Stimulated activated CD8-positive, alpha-beta memory T cell treated with anti-CD3 and anti-CD28 coated beads, Interleukin-12 subunit alpha, Interleukin-12 subunit beta, amount 100 ng/mL, for 4 hours (primary cell): ENCODE measurements at regions not wholly inside any gene's neighbourhood (a gene's known extent, or its start where the extent isn't known, plus 50 kb on each side); places are given as distances from the start of the nearest gene placed in this dataset.

Source experiments
- DNase-seq: peaks from one replicate; pipeline ENCODE4 v3.0.0-alpha.2; 2020; ENCODE audit warnings: low read depth

DNA sequence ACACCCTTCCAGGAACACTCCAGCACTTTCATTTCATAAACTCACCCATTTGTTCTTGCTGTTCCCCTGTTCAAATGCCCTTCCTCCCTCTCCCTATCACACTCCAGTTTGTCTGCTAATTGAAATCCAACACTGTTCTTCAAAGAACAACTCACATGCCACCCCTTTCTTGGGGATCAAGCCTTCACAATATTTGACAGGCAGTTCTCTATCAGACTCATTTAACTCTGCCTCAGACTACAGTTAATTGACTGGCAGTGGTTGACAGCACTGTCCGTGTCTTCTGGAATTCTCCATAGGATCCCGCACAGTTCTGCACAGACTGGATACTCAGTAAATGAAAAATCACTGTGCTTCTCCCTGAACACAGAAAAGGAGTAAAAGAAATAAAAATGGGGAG lies 87.8 kb downstream of the PMP22 start:
- DNase-seq: no peak

DNA sequence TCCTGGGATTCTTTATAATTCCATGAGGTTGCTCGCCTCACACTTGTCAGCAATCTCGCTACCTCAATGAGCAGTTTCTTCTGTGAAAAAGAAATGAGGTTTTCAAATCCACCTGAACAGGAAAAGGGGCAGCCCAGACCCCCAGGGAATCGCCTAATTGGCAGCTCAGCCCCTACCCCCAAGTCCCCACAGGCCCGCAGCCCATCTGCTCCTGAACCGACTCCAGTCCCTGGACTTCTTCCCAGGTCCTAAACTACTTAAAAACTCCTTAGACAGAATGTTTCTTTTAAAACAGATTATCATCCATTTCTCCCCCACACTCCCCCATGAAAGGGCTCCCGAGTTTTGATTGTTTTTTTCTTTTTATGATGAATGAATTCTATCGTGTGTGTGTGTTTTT lies 89.8 kb downstream of the PMP22 start:
- DNase-seq: no peak

DNA sequence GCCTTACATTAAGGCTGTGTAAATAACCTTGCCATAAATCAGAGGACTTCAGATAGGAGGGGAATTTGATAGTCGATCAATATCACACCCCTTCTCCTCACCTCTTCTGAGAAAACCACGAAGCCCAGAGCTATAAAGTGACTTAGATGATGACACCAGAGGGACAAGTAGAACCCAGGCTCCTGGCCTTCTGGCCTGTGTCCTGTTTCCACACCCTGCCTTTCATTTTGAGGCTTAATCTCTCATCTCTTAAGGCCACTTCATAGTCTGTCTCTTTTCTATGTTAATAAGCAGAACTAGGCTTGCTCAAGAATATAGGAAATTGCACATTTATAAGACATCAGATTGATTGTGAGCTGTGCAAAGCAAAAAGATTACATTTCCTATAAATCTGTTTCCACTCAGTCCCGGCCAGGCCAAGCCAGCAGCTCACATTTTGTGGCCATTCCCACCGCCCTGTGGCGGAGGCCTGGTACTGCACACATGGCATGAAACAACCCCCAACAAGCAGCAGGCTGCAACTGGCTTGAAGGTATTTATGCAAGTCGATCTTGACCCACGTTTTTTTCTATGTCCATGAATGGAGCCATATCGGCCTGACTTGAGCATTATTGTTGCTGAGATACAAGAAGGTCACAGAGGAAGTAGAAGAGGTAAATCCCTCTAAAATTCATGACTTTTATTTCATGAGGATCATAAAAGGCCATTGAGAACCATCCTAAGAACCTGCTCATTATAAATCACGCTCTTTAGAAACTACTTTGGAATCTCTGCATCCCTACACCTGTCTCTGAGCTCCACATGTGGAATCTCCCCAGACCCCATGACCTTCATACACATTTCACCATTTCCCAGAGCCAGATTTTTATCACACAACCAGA lies 93.7 kb downstream of the PMP22 start:
- no peak for DNase-seq

DNA sequence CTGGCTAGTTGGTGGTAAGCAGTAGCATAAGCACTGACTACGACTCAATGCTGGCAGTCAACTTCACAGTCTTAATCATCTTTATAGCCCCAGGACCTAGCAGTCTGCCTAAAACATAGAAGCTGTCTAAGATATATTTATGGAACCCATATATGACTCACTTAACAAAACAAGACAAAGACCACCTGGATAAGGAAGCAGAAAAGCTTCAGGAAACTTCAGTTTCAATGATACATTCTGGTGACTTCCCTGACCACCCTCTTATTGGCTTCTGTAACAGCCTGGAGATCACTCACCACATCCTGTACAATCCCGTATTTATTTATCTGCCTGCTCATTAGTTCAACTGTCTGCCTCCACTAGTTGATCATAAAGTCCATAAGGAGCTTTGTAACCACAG lies 95.5 kb downstream of the PMP22 start:
- DNase-seq: no peak

DNA sequence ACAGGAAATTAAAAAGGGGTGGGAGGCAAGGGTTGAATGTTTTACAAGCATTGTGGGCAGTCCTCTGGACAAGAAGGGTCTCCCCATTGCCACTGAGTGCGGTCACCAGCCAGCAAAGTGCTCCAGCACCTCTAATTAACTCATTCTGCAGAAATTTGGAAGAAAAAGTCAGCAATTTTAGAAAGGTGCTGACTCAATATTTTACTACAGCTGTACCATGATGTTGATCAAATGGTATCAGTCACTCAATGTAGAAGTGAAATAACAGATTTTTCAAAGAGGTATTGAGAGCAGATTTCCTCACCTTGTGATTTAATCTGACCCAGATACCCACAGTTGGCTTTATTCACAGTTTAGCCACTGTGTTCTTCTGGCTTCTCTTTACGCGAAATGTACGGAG lies 96.7 kb downstream of the PMP22 start:
- no peak for DNase-seq

GRCh38 chr17:15161395-15161794 lies 103.7 kb downstream of the PMP22 start:
- no peak for DNase-seq

GRCh38 chr17:15157051-15157450 lies 108.1 kb downstream of the PMP22 start:
- DNase-seq: no peak

GRCh38 chr17:15154618-15155017 lies 110.5 kb downstream of the PMP22 start:
- no peak for DNase-seq

DNA sequence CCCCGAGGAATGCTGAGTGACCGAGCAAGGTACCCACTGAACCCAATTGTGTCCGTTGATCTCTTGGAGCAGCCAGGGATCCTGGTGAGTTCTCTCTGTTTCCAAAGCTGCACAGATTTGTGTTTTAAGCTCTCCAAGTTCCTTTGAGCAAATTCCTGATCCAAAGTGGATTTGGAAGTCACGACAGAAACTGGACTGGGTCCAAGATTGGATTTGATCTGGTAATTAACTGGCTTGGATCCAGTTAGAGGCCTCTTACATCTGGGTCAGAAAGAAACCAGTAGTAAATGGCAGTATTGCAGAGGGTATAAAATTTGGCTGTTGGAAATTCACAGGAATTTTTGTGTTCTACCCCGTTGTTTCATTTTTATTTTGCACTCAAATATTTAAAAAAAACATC lies 119.5 kb downstream of the PMP22 start:
- DNase-seq: no peak

- DNase-seq: no peak
Observed at GRCh38 chr17:15143524-15143923, 121.6 kb downstream of the PMP22 start.

DNA sequence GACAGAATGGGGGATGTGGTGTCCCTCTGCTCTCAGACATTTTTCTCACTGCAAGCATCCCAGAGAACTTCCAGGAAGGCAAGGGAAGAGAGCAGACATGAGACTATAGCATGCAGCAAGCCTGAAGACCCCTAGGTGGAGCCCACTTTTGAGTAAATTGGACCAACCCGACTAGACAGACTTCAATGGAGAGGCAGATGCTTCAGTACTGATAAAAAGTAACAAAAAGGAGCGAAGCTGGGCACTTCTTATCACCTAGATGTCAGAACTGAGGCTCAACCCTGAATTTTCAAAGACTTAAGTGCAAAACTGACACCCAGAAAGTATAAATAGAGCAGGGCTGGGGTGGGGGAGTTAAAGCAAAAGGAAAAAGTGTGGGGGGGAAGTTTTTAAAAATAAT lies 130.8 kb downstream of the PMP22 start:
- DNase-seq: no peak

- no peak for DNase-seq
Observed at GRCh38 chr17:15133826-15134225, 131.3 kb downstream of the PMP22 start.

DNA sequence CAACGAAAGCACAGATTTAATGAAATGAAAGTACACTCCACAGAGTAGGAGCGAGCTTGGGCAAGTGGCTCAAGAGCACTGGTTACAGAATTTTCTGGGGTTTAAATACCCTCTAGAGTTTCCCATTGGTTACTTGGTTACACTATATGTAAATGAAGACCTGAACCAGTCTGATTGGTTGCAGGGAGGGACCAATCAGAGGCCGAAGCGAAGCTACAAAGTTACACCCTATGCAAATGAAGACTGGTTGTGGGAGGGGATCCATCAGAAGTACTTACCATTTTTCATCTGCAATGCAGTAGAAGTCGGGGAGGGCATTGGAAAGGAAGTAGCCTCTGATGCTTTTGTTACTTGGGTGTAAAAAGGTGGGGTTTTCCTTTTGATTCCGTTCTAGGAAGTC lies 132.0 kb downstream of the PMP22 start:
- DNase-seq: no peak

DNA sequence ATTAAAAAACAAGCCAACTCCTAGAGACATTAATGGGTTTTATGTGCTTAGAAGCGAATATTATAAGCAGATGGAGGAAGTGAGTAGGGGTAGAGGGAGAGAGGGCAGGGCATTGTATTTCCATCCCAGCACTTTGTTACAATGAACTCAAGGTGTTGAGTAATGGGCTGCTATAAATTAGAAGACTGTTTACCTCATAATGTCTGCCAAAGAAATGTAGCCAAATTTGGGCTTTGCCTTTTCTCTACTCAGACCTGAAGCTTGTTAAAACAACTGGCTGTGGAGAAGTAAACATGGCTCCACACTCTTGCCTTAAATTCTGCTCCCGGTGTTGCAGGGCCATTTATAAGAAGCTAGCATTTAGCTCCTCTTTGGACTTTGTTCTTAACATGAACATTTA lies 134.7 kb downstream of the PMP22 start:
- DNase-seq: no peak

GRCh38 chr17:15129986-15130385 lies 135.1 kb downstream of the PMP22 start:
- DNase-seq: no peak

DNA sequence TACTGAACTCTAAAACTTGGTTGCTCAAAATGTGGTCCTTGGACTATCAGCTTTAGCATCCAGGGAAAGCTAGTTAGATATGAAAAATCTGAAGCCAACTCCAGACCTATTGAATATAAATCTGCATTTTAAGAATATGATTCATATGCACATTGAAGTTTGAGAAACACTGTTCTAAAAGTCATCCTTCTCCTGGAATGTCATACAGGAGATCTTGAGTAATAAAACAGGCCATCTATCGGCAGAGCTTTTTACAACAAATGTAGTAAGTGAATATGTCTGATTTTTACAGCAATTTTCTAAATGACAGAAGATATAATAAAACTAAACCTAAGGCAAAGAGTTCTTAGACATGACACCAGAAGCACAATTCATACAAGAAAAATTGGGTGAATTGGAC lies 140.4 kb downstream of the PMP22 start:
- DNase-seq: no peak

DNA sequence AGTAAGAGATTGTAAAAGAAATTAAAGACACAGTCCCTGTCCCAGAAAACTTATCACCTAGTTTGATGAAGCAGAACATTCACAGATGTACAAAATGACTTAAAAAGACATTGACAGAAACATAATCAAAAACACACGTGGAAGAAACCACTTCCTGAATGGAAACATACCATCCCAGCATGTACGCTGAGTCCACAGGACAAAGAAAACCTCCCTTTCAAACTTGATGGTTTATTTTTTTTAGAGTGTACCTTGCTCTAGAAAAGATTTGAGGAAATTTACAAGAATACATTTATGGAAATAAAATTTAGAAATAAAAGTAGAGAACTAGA lies 140.9 kb downstream of the PMP22 start:
- no peak for DNase-seq

DNA sequence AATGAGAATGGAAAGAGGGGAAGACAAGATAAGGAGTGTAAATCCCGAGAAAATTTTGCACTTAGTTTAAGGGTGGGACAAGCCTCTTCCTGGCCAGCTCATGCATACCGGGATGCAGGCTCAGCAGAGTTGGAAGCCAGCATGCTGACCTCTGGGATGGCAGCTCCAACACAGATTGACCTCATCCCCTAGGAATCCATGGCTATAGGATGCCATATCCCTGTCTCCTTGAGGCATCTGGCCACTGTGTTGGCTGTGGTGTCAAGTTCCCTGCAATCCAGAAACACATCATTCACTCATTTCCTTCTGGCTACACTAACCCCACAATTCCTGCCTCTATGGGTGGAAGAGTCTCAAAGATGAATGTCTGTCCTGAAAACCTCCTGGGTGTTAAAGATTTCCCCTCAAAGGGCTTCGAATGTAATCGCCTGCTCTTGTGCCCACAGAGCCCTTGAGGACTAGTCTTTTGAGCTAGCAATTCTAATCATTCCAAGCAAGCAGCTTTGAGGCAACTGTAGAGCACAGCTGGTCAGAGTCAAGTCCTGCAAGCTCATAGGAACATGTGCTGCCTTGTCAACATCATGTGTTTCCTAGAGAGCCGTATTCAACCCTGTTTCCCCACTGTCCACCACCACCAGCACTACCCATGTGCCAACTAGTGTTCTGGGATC lies 141.4 kb downstream of the PMP22 start:
- no peak for DNase-seq

- no peak for DNase-seq
Observed at GRCh38 chr17:15122857-15123256, 142.3 kb downstream of the PMP22 start.

GRCh38 chr17:15121426-15121825 lies 143.7 kb downstream of the PMP22 start:
- DNase-seq: no peak

DNA sequence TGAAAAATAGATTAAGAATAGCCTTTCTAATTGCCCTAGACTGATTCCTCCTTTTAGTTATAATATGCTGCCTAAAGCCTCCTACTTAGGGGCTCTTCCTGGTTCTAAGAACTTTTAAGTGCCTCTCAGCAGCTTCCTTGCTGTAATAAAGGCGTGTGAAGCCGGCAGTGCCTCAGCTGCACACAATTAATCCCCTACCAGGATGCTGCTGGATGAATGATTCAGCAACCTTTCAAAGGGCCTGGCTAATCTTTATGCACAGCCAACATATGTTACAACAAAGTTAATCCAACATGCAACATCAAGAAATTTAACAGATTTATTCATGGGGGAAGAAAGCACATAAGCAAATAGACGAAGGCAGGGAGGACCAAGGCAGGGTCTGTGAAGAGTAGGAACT lies 145.2 kb downstream of the PMP22 start:
- no peak for DNase-seq

DNA sequence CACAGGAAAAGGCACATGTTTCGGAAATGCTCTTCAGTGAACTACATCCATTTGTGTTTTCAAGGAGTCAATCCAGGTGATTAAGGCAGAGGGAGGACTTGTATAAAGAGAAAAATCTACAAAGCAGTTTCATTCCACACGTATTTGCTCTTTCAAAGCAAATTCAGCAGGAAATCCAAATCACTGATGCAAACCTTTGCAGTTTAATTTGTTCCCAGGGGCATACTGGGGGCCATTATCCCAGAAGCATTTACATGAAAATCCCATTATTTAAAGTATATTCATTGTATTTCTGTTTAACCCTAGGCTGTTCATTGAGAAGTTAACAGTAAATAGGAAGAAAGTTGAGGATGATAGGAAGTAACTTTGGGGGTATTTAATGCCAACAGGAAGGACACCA lies 147.9 kb downstream of the PMP22 start:
- DNase-seq: no peak

DNA sequence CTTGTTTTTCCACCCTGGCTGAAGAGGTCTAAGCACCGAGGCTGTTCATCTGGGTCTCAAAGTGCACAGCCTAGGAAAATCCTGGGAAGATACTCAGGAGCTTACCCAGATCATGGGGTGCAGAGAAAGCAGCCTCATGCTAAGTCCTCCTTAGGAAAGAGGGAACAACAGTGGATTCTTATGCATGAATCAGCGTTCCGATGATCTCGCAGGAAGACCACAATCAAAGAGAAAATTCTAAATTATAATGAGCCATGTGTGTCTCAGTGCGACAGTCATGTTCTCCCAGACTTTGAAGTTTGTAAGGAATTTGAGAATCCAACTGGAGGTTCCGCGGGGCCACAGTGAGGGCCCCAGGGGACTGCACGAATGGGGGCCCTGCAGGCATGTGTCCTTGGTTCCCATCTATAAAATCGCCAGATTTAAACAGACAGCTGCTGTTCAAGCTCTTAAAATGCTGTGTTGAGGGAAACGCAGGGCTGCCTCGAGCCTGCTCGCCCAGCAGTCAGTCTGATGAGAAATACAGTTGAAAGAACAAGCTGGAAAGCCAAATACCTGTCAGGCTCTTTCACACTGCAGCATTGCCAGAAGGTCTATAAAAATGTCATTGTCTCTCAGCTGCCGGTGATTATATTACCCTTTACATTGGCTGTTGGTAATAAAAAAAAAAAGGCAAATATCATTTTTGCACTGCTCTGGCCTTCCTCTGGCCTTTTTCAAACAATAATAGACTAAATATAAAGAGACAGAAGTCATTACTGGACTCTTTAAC lies 152.1 kb downstream of the PMP22 start:
- DNase-seq: no peak
